ENCODE measurements at regions not wholly inside any gene's neighbourhood (a gene's known extent, or its start where the extent isn't known, plus 50 kb on each side); places are given as distances from the start of the nearest gene placed in this dataset.

DNA sequence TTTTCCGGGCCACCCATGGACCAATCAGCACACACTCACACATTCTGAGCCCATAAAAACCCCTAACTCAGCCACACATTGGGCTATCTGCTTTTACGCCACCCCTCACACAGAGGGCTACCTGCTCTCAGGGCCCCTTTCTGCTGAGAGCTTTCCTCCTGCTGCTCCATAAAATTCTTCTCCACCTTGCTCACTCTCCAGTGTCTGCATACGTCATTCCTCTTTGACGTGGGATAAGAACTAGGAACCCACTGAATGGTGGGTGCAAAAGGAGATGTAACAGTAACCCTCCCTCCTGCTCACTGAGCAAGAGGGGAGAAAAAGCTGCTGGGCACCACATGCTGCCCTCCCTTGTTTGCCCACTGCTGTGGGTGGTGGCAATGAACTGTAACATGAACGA is 596.7 kb upstream of the TMEM132C start:
- TF ChIP-seq, protein P1, sequence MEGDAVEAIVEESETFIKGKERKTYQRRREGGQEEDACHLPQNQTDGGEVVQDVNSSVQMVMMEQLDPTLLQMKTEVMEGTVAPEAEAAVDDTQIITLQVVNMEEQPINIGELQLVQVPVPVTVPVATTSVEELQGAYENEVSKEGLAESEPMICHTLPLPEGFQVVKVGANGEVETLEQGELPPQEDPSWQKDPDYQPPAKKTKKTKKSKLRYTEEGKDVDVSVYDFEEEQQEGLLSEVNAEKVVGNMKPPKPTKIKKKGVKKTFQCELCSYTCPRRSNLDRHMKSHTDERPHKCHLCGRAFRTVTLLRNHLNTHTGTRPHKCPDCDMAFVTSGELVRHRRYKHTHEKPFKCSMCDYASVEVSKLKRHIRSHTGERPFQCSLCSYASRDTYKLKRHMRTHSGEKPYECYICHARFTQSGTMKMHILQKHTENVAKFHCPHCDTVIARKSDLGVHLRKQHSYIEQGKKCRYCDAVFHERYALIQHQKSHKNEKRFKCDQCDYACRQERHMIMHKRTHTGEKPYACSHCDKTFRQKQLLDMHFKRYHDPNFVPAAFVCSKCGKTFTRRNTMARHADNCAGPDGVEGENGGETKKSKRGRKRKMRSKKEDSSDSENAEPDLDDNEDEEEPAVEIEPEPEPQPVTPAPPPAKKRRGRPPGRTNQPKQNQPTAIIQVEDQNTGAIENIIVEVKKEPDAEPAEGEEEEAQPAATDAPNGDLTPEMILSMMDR (IDR thresholded peaks at IDR 0.05) = no peak
- no peak for TF ChIP-seq ZFX (IDR thresholded peaks at IDR 0.05; ENCODE audit: borderline replicate concordance)
- no peak overlapping the region for H3K27ac ChIP-seq

DNA sequence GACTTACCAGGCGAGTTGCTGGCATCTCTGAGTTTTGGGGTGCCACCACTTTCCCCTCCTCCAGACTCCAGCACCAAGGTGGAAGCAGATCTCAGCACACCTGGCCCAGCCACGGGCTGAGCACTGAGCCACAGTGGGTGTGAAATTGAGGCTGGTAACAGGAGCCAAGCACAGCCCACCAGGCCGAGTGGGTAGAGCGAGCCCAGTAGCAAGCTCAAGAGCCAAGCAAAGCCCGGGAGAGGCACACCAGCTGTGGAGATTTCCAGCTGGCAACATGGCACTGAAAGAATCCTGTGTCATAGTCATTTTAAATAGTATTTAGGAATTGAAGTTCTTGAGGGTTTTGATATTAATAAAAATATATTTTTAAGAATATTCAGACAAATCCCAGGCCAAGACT is 596.2 kb upstream of the TMEM132C start:
- no peak overlapping the region for H3K27ac ChIP-seq
- no peak for TF ChIP-seq ZFX (IDR thresholded peaks at IDR 0.05; ENCODE audit: borderline replicate concordance)
- TF ChIP-seq, protein P1 (IDR thresholded peaks at IDR 0.05) = no peak

DNA sequence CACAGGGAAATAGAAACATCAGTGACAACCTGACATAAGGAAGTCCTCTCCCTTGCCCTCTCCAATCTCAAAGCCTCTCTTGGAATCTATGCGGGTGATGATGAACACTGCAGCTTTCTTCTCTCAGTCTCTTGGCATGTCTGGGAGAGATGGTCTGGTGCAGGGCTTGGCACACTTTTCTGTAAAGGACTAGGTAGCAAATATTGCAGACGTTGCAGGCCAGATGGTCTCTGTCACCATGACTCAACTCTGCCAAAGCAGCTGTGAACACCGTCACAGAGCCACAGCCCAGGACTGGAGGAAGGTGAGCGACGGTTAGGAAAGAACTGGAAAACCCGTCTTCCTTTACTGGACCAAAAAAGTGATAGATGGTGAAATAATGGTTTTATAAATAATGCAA is 591.0 kb upstream of the TMEM132C start:
- H3K27ac ChIP-seq = no peak overlapping the region
- TF ChIP-seq ZFX (IDR thresholded peaks at IDR 0.05; ENCODE audit: borderline replicate concordance) = no peak
- TF ChIP-seq, protein P1 (IDR thresholded peaks at IDR 0.05) = no peak

DNA sequence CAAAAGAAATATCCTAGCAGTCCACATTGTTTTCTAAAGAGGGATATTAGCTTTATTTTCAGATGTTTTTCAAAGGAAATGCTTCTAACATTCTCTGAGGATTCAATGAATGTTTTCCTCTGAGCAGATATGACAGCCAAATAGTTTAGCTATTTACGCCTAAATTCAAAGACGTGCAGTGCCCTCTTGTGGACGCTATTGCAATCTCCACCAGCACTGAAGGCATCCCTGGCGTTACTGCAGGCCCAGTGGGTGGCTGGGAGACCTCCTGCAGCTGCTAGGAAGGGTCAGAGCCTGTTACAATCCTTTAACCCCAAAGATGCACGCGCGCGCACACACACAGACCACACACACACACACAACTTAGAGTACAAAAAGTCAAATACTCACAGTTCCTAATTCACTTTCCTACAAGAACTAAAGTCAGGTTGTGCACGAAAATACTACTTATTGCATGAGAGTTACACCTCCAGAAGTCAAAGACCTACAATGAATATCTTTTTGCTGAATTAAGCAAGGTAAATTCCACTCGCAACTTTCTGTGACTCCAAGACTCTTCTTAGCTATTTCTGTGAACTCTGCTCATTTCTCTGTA is 589.3 kb upstream of the TMEM132C start:
- TF ChIP-seq, protein P1 (IDR thresholded peaks at IDR 0.05) = peak; percentile 90
- TF ChIP-seq ZFX (IDR thresholded peaks at IDR 0.05; ENCODE audit: borderline replicate concordance) = no peak
- H3K27ac ChIP-seq = no peak overlapping the region

DNA sequence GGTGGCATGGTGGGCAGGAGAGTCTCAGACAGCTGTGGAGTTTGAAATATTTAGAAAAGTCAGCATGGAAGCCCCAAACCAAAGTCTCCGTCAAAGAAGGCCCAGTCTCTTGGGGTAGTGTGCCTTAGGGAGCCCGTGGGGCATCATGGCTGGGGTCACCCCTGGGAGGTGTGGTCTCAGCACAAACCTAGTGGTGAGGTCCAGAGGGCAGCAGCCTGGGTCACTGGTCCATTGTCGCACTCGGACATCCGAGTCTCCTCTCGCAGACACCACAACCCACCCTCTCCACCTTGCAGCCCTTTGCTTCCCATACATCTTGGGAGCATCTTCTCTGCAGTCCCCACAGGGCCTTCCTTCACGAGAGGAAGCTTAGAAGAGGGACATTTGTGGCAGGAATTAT is 588.0 kb upstream of the TMEM132C start:
- TF ChIP-seq, protein P1 (IDR thresholded peaks at IDR 0.05) = no peak
- no peak for TF ChIP-seq ZFX (IDR thresholded peaks at IDR 0.05; ENCODE audit: borderline replicate concordance)

DNA sequence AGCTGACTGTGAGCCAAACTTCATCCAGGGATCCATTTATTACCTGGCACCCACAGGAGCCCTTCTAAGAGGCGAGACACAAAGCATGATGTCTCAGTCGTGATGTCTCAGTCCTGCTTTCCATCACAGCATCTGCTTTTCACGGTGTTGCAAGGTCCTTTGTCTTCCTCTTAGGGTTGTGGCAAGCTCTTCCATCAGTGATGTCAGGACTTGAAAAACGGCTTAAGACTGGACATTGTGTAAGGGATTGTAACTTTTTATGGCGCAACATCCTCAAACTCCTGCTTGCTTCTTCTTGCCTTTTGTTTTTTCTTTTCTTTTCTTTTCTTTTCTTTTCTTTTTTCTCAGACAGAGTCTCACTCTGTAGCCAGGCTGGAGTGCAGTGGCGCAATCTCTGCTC is 586.5 kb upstream of the TMEM132C start:
- no peak overlapping the region for H3K27ac ChIP-seq
- TF ChIP-seq, protein P1 (IDR thresholded peaks at IDR 0.05) = no peak
- TF ChIP-seq ZFX (IDR thresholded peaks at IDR 0.05; ENCODE audit: borderline replicate concordance) = no peak

More for the DNA sequence above, 588.0 kb upstream of the TMEM132C start:
- no peak overlapping the region for H3K27ac ChIP-seq

DNA sequence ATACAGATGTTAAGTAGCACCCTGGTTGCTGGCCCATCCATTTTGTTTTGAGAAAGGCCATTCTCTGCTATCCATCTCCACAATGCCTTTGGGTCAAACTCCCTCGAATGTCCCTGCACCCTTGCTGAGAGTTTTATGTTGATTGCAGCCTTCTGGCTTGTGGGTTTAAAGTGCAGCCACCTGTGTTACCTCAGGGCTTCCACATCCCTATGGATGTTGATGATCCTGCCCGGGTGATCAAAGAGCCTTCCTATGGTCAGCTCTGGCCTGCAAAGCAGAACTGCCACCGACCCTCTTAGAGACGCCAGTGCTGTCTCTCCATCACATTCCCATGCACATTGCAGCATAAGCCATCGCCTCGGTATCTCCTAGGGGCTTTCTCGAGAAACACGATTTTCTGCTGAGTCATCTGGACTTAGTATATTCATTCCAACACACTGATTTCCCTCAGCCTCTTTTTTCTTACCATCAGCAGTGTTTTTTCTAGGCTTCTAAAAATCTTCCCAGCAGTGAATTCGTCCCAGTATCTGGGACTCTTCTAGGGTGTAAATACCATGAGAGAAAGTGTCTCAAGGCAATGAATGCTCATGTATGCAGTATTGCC is 585.7 kb upstream of the TMEM132C start:
- TF ChIP-seq, protein P1 (IDR thresholded peaks at IDR 0.05) = no peak
- no peak for TF ChIP-seq ZFX (IDR thresholded peaks at IDR 0.05; ENCODE audit: borderline replicate concordance)

More for the DNA sequence above, 585.7 kb upstream of the TMEM132C start:
- H3K27ac ChIP-seq = no peak overlapping the region
